Smooth muscle cell (in vitro differentiated cells): ENCODE measurements at regions not wholly inside any gene's neighbourhood (a gene's known extent, or its start where the extent isn't known, plus 50 kb on each side); places are given as distances from the start of the nearest gene placed in this dataset.

Experiments used
- DNase-seq: peaks from one replicate; lab custom pipeline; 2025; ENCODE audit not compliant: unreplicated experiment; lab: John Stamatoyannopoulos, UW
- H2AFZ ChIP-seq: fragments of 200-600 bp; sonication (generic); 2 replicates; pipeline ENCODE4 v1.6.0; 2016; ENCODE audit warnings: antibody characterized with exemption, low read depth, mild to moderate bottlenecking
- H3F3A ChIP-seq: fragments of 200-600 bp; sonication (generic); 2 replicates; pipeline ENCODE4 v1.6.0; 2017; ENCODE audit warnings: antibody characterized with exemption, low read depth
- H3K27ac ChIP-seq: fragments of 200-600 bp; sonication (generic); 2 replicates; pipeline ENCODE4 v1.5.1; 2016; ENCODE audit warnings: low read depth, mild to moderate bottlenecking
- H3K27me3 ChIP-seq: fragments of 200-600 bp; sonication (generic); 2 replicates; pipeline ENCODE4 v1.6.1; 2016; ENCODE audit warnings: low read depth, mild to moderate bottlenecking
- H3K36me3 ChIP-seq: fragments of 200-600 bp; sonication (generic); 2 replicates; pipeline ENCODE4 v1.5.1; 2016; ENCODE audit warnings: low read depth
- H3K4me1 ChIP-seq: fragments of 200-600 bp; sonication (generic); 2 replicates; pipeline ENCODE4 v1.5.1; 2016; ENCODE audit warnings: low read depth
- H3K4me2 ChIP-seq: fragments of 200-600 bp; sonication (generic); 2 replicates; pipeline ENCODE4 v1.6.0; 2016; ENCODE audit warnings: mild to moderate bottlenecking
- H3K4me3 ChIP-seq: fragments of 200-600 bp; sonication (generic); 2 replicates; pipeline ENCODE4 v1.5.1; 2016; ENCODE audit warnings: mild to moderate bottlenecking
- H3K79me2 ChIP-seq: fragments of 200-600 bp; sonication (generic); 2 replicates; pipeline ENCODE4 v1.6.0; 2016; ENCODE audit warnings: low read depth, mild to moderate bottlenecking
- H3K9ac ChIP-seq: fragments of 200-600 bp; sonication (generic); 2 replicates; pipeline ENCODE4 v1.6.0; 2016; ENCODE audit warnings: low read depth
- H3K9me3 ChIP-seq: fragments of 200-600 bp; sonication (generic); replicated peaks from 2 replicates; pipeline ENCODE4 v1.5.1; 2016; ENCODE audit warnings: low read depth
- H4K20me1 ChIP-seq: fragments of 200-600 bp; sonication (generic); 2 replicates; pipeline ENCODE4 v1.6.0; 2016; ENCODE audit warnings: low read depth
- CTCF ChIP-seq: fragments of 200-600 bp; sonication (generic); IDR thresholded peaks from 2 replicates; pipeline ENCODE4 v1.5.1; 2017; ENCODE audit warnings: borderline replicate concordance, mild to moderate bottlenecking, antibody characterized with exemption; ENCODE audit not compliant: insufficient read depth, poor library complexity, severe bottlenecking
- WGBS: methylation state at CpG from one replicate; pipeline ENCODE4 v1.1.7; 2016; ENCODE audit warnings: low lambda C conversion rate; 5-methylcytosine and 5-hydroxymethylcytosine counted together

DNA sequence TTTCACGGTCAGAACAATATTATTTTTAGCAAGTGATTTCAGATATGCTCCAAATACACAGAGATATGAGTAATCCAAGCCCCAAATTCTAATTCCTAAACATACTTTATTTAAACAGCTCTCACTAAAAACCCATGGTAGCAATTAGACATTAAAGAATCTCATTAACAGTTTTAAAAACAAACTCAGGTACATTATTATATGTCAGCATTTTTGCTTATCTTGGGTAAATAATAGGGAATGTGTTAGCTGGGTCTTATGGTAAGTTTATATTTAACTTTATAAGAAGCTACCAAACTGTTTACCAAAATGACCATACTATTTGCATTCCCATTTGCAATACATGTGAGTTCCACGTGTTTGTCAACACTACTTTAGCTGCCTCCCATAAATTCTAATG, 511.1 kb downstream of the HTR1A start:
- no peaks in the 10 kb centered on the region for H3K36me3 ChIP-seq
- H3K79me2 ChIP-seq: no peaks in the 10 kb centered on the region
- H3K4me2 ChIP-seq: no peak overlapping the region
- H3K9me3 ChIP-seq: no peaks in the 10 kb centered on the region
- no peak overlapping the region for H3K9ac ChIP-seq
- WGBS: 56% methylated on average over 2 of the region's 2 CpGs
- TF ChIP-seq CTCF: no peak
- no peak overlapping the region for H2AFZ ChIP-seq
- DNase-seq: no peak
- H3K4me1 ChIP-seq: no peaks in the 10 kb centered on the region
- no peak overlapping the region for H3K4me3 ChIP-seq
- no peaks in the 10 kb centered on the region for H4K20me1 ChIP-seq
- H3K27me3 ChIP-seq: no peaks in the 10 kb centered on the region
- H3K27ac ChIP-seq: no peak overlapping the region
- H3F3A ChIP-seq: no peaks in the 10 kb centered on the region

- no peaks in the 10 kb centered on the region for H3K79me2 ChIP-seq
- no peaks in the 10 kb centered on the region for H3K4me1 ChIP-seq
- TF ChIP-seq CTCF: no peak
- 66% methylated on average over 3 of the region's 3 CpGs for WGBS
- no peaks in the 10 kb centered on the region for H4K20me1 ChIP-seq
- no peak for DNase-seq
- H3K36me3 ChIP-seq: no peaks in the 10 kb centered on the region
- H2AFZ ChIP-seq: no peak overlapping the region
- no peaks in the 10 kb centered on the region for H3K27me3 ChIP-seq
- H3K9ac ChIP-seq: no peak overlapping the region
- H3F3A ChIP-seq: no peaks in the 10 kb centered on the region
- H3K4me2 ChIP-seq: no peak overlapping the region
- no peaks in the 10 kb centered on the region for H3K9me3 ChIP-seq
- H3K27ac ChIP-seq: no peak overlapping the region
- no peak overlapping the region for H3K4me3 ChIP-seq
These were observed 522.7 kb downstream of the HTR1A start for GRCh38 chr5:63439537-63439936.

DNA sequence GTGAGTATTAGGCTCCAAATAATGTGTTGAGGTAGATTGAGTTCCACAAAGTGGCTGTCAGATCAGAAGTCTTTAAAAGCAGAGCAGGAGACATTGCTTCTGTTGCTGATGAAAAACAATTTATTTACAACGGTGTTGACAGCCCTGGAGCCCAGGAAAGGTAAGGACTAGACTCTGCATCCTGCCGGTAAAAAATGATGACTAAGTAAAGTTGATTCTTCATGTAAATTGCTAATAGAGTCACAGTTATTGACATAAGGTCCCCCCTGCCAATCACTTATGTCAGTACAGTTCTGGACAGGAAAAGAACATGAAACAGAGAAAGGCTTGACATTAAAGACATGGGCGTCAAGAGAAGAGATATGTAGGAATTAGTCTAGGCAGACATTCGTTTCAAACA, 552.5 kb downstream of the HTR1A start:
- H3K4me1 ChIP-seq: no peaks in the 10 kb centered on the region
- H3K9me3 ChIP-seq: no peaks in the 10 kb centered on the region
- no peak overlapping the region for H3K27ac ChIP-seq
- TF ChIP-seq CTCF: no peak
- H3K36me3 ChIP-seq: no peaks in the 10 kb centered on the region
- H3K4me3 ChIP-seq: no peak overlapping the region
- DNase-seq: no peak
- WGBS: 78% methylated on average over 4 of the region's 4 CpGs
- H3F3A ChIP-seq: no peaks in the 10 kb centered on the region
- H3K79me2 ChIP-seq: no peaks in the 10 kb centered on the region
- peaks cover 14% of the 10 kb centered on the region for H3K27me3 ChIP-seq
- H4K20me1 ChIP-seq: no peaks in the 10 kb centered on the region
- H3K4me2 ChIP-seq: no peak overlapping the region
- H3K9ac ChIP-seq: no peak overlapping the region
- H2AFZ ChIP-seq: no peak overlapping the region

GRCh38 chr5:63408984-63409383, 553.3 kb downstream of the HTR1A start:
- H2AFZ ChIP-seq: no peak overlapping the region
- no peak overlapping the region for H3K27ac ChIP-seq
- 76% methylated on average over 3 of the region's 3 CpGs for WGBS
- H3K4me2 ChIP-seq: no peak overlapping the region
- H3K4me1 ChIP-seq: no peaks in the 10 kb centered on the region
- H3K79me2 ChIP-seq: no peaks in the 10 kb centered on the region
- no peaks in the 10 kb centered on the region for H3K9me3 ChIP-seq
- no peaks in the 10 kb centered on the region for H4K20me1 ChIP-seq
- DNase-seq: no peak
- H3K4me3 ChIP-seq: no peak overlapping the region
- TF ChIP-seq CTCF: no peak
- H3F3A ChIP-seq: no peaks in the 10 kb centered on the region
- no peak overlapping the region for H3K9ac ChIP-seq
- peaks cover 14% of the 10 kb centered on the region for H3K27me3 ChIP-seq
- H3K36me3 ChIP-seq: no peaks in the 10 kb centered on the region
